ENCODE measurements at regions not wholly inside any gene's neighbourhood (a gene's known extent, or its start where the extent isn't known, plus 50 kb on each side); places are given as distances from the start of the nearest gene placed in this dataset.

DNA sequence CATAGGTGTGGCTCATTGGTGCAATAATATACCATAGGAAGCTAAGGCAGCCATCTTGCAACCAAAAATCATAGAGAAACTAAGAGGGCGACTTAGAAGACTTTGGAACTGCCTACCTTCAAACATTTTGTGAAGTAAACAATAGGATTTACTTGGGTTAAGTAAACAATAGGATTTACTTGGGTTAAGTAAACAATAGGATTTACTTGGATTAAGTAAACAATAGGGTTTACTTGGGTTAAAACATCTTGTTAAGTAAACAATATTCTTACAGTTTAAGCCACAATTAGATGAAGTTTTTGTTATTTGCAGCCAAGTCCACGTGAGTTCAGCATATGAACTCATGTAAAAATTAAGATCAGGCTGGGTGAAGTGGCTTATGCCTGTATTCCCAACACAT is 722.4 kb upstream of the AUTS2 start:
- WGBS, 2 experiments (ENCODE audit: extremely low coverage in 2 of 2, insufficient read length in 1 of 2), result no CpG with 5 or more reads among the region's 2 CpGs
- Histone ChIP-seq H3K9me1 (ENCODE audit: insufficient read depth, low read length) (no peaks in the 10 kb centered on the region), H2AK9ac (replicated peaks; ENCODE audit: low read depth, low read length, poor library complexity) (no peak overlapping the region), H3K27ac (ENCODE audit: insufficient read depth, low read length) (no peak overlapping the region), H3K18ac (ENCODE audit: low read depth, low read length) (no peak overlapping the region), H3K27me3 (ENCODE audit: control insufficient read depth, insufficient read depth, low read length) (no peaks in the 10 kb centered on the region), H3K23ac (ENCODE audit: low read depth, low read length) (no peak overlapping the region), H2AFZ (replicated peaks; ENCODE audit: low read length, poor library complexity) (no peak overlapping the region), H2BK15ac (ENCODE audit: low read depth, low read length) (no peak overlapping the region), H2BK20ac (ENCODE audit: low read depth, low read length) (no peak overlapping the region), H3K14ac (replicated peaks; ENCODE audit: low read depth, low read length) (no peak overlapping the region), H4K8ac (ENCODE audit: low read depth in 2 of 2, low read length in 2 of 2) (no peak overlapping the region), H3K9me3 (ENCODE audit: control insufficient read depth, insufficient read depth, low read length) (peaks cover 2% of the 10 kb centered on the region; the same call in 1 of the 2 replicates), H2AK5ac (ENCODE audit: low read depth, low read length) (no peak overlapping the region), H3K9ac (ENCODE audit: low read depth, low read length) (no peak overlapping the region), H3K79me1 (ENCODE audit: low read depth in 1 of 2, low read length in 2 of 2) (no peaks in the 10 kb centered on the region), H2BK120ac (ENCODE audit: low read depth, low read length) (no peak overlapping the region), H3K36me3 (ENCODE audit: control insufficient read depth, insufficient read depth, low read length) (no peaks in the 10 kb centered on the region), H3K4me2 (ENCODE audit: low read depth, low read length) (no peak overlapping the region), H4K91ac (ENCODE audit: insufficient read depth, low read depth, low read length) (no peak overlapping the region), H4K20me1 (ENCODE audit: insufficient read depth, low read length) (no peaks in the 10 kb centered on the region), H3K4me1 (ENCODE audit: control insufficient read depth, insufficient read depth, low read length) (no peaks in the 10 kb centered on the region), H4K5ac (ENCODE audit: low read depth, low read length) (no peak overlapping the region), H3K4ac (ENCODE audit: low read depth, low read length) (no peak overlapping the region), H3K56ac (ENCODE audit: extremely low read depth, insufficient read depth, low read length) (no peak overlapping the region), H2BK5ac (ENCODE audit: low read depth, low read length, poor library complexity, severe bottlenecking) (no peak overlapping the region), H3K4me3 (ENCODE audit: insufficient read depth, low read depth, low read length) (no peak overlapping the region)
- BruUV-seq (replicated peaks), result no TSS peak
- POLR2A ChIA-PET (ENCODE audit: unreplicated experiment), result no interaction called here
- CTCF ChIA-PET, result no interaction called here
- intact Hi-C loops (cut with micrococcal nuclease) (no loop called here), in situ Hi-C loops (cut with MboI; ENCODE audit: low sequenced_read_pairs) (no loop called here), dilution Hi-C loops (cut with HindIII; ENCODE audit: low sequenced_read_pairs, unreplicated experiment) (no loop called here)
- ATAC-seq (ENCODE audit: low read depth) (no peak), DNase-seq (no peak)
- TF ChIP-seq, protein P1, sequence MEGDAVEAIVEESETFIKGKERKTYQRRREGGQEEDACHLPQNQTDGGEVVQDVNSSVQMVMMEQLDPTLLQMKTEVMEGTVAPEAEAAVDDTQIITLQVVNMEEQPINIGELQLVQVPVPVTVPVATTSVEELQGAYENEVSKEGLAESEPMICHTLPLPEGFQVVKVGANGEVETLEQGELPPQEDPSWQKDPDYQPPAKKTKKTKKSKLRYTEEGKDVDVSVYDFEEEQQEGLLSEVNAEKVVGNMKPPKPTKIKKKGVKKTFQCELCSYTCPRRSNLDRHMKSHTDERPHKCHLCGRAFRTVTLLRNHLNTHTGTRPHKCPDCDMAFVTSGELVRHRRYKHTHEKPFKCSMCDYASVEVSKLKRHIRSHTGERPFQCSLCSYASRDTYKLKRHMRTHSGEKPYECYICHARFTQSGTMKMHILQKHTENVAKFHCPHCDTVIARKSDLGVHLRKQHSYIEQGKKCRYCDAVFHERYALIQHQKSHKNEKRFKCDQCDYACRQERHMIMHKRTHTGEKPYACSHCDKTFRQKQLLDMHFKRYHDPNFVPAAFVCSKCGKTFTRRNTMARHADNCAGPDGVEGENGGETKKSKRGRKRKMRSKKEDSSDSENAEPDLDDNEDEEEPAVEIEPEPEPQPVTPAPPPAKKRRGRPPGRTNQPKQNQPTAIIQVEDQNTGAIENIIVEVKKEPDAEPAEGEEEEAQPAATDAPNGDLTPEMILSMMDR (conservative IDR thresholded peaks at IDR 0.05; ENCODE audit: low read depth, low read length), result no peak
- TF ChIP-seq BHLHE40 (IDR thresholded peaks at IDR 0.05; ENCODE audit: low read depth, low read length) (no peak), POLR2A (IDR thresholded peaks at IDR 0.05; ENCODE audit: low read depth, low read length) (no peak), RCOR1 (IDR thresholded peaks at IDR 0.05; ENCODE audit: insufficient replicate concordance, low read length) (no peak), SMC3 (IDR thresholded peaks at IDR 0.05; ENCODE audit: low read depth, low read length) (no peak), RAD21 (IDR thresholded peaks at IDR 0.05; ENCODE audit: low read length) (no peak), MXI1 (IDR thresholded peaks at IDR 0.05; ENCODE audit: borderline replicate concordance, low read depth, low read length) (no peak), CHD1 (IDR thresholded peaks at IDR 0.05; ENCODE audit: low read depth, low read length) (no peak), MAFK (IDR thresholded peaks at IDR 0.05; ENCODE audit: low read depth, low read length) (no peak), RFX5 (IDR thresholded peaks at IDR 0.05; ENCODE audit: low read depth, low read length) (no peak), NFE2L2 (IDR thresholded peaks at IDR 0.05; ENCODE audit: low read depth, low read length) (no peak), FOS (IDR thresholded peaks at IDR 0.05; ENCODE audit: low read depth, low read length) (no peak), USF2 (IDR thresholded peaks at IDR 0.05; ENCODE audit: low read depth, low read length) (no peak), CEBPB (IDR thresholded peaks at IDR 0.05; ENCODE audit: low read depth, low read length) (no peak), MAZ (IDR thresholded peaks at IDR 0.05; ENCODE audit: borderline replicate concordance, low read depth, low read length) (no peak), ELK1 (IDR thresholded peaks at IDR 0.05; ENCODE audit: borderline replicate concordance, low read depth, low read length) (no peak)

All from IMR-90 (cell line).